ENCODE measurements at regions not wholly inside any gene's neighbourhood (a gene's known extent, or its start where the extent isn't known, plus 50 kb on each side); places are given as distances from the start of the nearest gene placed in this dataset.
A peak's percentile ranks its signal among the peaks of the same experiment; 100 is the strongest.

- Histone ChIP-seq H3K27ac (no peak overlapping the region), H3K4me3 (no peak overlapping the region)
- TF ChIP-seq, protein P1, sequence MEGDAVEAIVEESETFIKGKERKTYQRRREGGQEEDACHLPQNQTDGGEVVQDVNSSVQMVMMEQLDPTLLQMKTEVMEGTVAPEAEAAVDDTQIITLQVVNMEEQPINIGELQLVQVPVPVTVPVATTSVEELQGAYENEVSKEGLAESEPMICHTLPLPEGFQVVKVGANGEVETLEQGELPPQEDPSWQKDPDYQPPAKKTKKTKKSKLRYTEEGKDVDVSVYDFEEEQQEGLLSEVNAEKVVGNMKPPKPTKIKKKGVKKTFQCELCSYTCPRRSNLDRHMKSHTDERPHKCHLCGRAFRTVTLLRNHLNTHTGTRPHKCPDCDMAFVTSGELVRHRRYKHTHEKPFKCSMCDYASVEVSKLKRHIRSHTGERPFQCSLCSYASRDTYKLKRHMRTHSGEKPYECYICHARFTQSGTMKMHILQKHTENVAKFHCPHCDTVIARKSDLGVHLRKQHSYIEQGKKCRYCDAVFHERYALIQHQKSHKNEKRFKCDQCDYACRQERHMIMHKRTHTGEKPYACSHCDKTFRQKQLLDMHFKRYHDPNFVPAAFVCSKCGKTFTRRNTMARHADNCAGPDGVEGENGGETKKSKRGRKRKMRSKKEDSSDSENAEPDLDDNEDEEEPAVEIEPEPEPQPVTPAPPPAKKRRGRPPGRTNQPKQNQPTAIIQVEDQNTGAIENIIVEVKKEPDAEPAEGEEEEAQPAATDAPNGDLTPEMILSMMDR (IDR thresholded peaks at IDR 0.05): no peak
- DNase-seq (ENCODE audit: low spot score): no peak
Observed at GRCh38 chr16:54647725-54648221, 282.9 kb upstream of the IRX5 start.

DNA sequence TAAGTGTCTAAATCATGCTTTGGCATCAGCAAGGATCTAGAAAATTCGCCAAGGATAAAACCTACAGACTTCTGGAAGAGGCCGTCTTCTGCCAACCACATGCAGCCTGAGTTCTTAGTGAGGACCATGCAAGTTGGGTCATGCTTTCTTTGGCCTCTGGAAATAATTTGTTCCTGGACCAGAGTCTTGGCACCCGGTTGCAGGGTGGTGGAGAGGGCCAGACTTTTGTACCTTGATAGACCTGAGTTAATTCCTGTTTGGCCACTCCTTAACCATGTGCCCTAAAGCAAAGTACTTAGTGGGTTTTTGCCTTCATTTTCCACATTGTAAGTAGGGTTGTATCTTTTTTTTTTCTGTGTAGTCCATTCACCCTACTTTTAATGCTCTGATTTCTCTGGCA lies 283.4 kb upstream of the IRX5 start:
- Histone ChIP-seq H3K4me3 (no peak overlapping the region), H3K27ac (no peak overlapping the region)
- TF ChIP-seq, protein P1 (IDR thresholded peaks at IDR 0.05): no peak
- no peak for DNase-seq (ENCODE audit: low spot score)

DNA sequence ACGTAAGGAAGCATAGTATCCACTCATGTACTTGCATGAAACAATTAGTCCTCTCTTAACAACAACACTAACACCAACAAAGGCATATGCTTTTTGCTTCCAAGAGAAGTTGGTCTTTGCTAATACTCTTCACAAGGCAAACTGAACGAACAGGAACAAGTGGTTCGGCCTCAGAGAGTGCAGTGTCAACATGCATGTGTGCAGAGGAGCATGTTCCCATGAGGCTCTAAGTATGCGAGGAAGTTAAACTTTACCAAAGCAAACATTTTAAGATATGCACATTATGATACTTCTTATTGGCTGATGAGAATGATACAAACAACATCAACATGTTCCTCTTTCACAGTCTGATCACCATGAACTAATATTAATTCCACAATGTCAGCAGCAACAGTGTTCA lies 285.3 kb upstream of the IRX5 start:
- H3K27ac ChIP-seq: no peak overlapping the region
- H3K4me3 ChIP-seq: no peak overlapping the region
- no peak for DNase-seq (ENCODE audit: low spot score)
- TF ChIP-seq, protein P1 (IDR thresholded peaks at IDR 0.05): no peak

DNA sequence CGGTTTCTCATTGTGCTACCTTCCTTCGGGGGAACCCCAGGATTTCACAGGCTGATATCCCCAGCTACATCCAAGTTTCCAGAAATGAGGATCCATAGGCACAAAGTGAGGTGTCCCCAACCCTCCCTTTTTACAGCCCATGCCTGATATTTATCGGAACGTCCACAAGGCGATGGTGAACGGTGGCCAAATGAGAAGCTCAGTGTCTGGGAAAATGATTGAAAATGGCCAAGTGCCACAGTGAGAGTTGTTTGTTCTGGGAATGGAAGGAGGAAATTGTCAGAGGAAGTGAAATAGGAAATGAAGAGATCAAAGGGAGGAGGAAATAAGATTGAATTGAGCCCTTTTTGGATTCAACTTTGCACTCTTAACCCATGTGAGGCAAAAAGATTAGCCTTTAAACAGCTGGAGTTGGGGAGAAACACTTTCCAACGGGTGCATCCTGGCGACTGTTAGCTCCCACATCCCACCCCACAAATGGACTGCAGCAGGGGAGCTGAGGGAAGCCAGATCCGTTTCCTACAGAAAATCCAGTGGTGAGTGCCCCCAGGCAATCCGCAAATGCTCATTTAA lies 294.4 kb upstream of the IRX5 start:
- DNase-seq (ENCODE audit: low spot score): no peak
- TF ChIP-seq, protein P1 (IDR thresholded peaks at IDR 0.05): no peak

GRCh38 chr16:54633943-54634362 lies 296.7 kb upstream of the IRX5 start:
- TF ChIP-seq, protein P1 (IDR thresholded peaks at IDR 0.05): no peak
- peak overlapping the region in 1 of 2 donors; percentile 48 for H3K27ac ChIP-seq
- H3K4me3 ChIP-seq: no peak overlapping the region
- no peak for DNase-seq (ENCODE audit: low spot score)

More for the DNA sequence above, 294.4 kb upstream of the IRX5 start:
- no peak overlapping the region for H3K27ac ChIP-seq
- H3K4me3 ChIP-seq: no peak overlapping the region

DNA sequence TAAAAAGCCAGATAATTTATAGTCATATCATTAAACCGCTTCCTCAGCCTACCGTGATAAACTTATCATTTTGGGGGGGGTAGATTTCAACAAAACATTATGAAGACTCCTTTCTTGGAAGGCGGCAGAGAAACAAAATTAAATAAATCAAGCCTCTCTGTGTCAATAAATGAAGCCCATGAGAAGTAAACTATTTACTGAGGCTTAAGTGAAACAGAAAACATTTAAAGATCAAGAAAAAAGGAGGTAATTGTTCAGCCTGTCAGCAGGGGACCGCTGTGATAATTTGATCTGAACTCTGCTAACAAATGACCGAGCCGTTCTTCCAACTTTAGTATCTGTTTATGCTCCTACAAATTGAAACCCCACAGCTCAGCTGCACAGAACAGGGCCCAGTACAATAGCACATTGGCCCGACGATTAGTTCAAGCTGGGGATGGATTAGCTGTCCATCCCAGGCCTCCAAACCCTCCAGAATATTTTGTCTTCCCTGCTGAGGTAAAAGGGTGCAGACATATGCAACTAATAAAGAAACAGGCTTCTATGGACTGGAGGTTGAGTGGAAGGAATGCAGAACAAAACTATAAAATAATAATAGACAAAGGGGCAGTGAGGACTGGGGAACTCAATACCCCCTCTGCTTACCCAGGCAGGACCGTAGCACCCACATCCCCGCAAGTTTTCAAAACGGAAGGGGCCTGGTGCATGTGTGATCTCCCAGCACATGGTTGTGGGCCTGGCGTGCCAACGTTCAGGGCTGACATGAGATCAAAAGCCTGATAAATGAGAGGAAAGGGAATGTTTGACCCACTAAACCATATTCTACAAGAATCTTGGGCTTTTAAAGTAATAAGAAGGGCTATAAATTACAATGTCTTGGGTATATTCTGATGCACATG lies 298.1 kb upstream of the IRX5 start:
- H3K27ac ChIP-seq: no peak overlapping the region
- H3K4me3 ChIP-seq: no peak overlapping the region
- no peak for DNase-seq (ENCODE audit: low spot score)
- TF ChIP-seq, protein P1 (IDR thresholded peaks at IDR 0.05): no peak

All from coronary artery (tissue), 2 donors.